ENCODE measurements at regions not wholly inside any gene's neighbourhood (a gene's known extent, or its start where the extent isn't known, plus 50 kb on each side); places are given as distances from the start of the nearest gene placed in this dataset.

DNA sequence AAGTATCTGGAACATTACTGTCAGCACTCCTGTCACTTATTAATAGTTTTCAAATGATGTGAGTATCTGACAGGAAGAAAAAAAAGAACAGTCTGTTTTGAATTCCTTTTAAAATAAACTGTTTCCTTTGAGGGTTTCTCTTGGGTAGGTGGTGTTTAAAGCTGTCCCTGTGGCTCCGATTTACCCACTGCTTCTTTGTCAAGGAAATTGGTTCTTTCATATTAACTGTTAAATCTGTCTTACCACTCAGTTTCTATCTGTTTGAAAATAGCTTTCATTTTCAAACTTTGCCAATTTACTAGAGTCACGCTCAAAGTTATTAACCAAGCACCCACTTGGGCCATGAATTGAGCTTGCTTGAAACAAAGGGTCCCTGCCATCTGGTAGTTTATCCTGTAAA lies 614.6 kb upstream of the NXPH2 start:
- H3K4me3 ChIP-seq (ENCODE audit: low read length) = no peak overlapping the region
- H3K4me1 ChIP-seq (ENCODE audit: control insufficient read depth, low read depth, low read length) = no peaks in the 10 kb centered on the region
- no peak overlapping the region for H3K9ac ChIP-seq (ENCODE audit: low read length)
- no peaks in the 10 kb centered on the region for H3K9me3 ChIP-seq (ENCODE audit: control insufficient read depth, low read depth, low read length)
- H3K27ac ChIP-seq (ENCODE audit: low read length) = no peak overlapping the region
- no peaks in the 10 kb centered on the region for H3K27me3 ChIP-seq (ENCODE audit: control insufficient read depth, insufficient read depth, low read length)
- H3K36me3 ChIP-seq (ENCODE audit: control insufficient read depth, low read depth, low read length) = no peaks in the 10 kb centered on the region

DNA sequence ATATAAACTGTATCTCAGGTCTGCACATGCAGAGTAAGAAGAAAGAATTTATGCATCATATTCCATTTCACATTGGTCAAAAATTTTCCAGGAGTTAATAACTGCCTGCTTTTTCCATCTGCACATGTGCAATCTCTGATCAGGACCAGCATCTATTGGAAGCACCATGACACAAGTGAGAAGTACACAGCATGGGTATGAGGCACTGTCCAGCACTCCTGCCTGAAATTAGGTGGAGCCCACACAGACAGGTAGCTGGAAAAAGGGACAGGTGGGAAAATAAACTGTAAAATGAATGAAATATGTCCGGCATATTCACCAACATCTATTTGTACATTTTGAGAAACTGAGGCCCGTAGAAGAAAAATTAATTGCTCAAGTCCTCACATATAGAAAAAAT lies 609.2 kb upstream of the NXPH2 start:
- no peaks in the 10 kb centered on the region for H3K9me3 ChIP-seq (ENCODE audit: control insufficient read depth, low read depth, low read length)
- H3K9ac ChIP-seq (ENCODE audit: low read length) = no peak overlapping the region
- no peaks in the 10 kb centered on the region for H3K4me1 ChIP-seq (ENCODE audit: control insufficient read depth, low read depth, low read length)
- H3K27me3 ChIP-seq (ENCODE audit: control insufficient read depth, insufficient read depth, low read length) = no peaks in the 10 kb centered on the region
- H3K4me3 ChIP-seq (ENCODE audit: low read length) = no peak overlapping the region
- no peak overlapping the region for H3K27ac ChIP-seq (ENCODE audit: low read length)
- H3K36me3 ChIP-seq (ENCODE audit: control insufficient read depth, low read depth, low read length) = no peaks in the 10 kb centered on the region

DNA sequence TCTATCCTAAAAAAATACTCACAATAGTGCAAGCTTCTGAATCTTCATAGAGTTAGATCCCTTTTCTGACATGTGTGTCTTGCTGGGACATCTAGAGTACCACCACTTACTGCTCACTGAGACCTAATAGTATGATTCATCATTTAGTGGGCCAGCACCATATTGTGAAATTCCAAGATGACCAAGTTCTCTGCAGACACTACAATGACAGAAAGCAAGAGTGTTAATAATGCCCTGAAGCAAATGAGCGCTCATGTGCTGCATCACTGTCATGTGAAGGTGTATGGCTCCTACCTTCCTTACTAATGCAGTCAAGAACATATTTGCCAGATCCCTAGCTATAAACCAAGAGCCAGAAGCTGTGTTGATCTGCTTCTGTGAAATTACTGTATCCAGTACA lies 606.2 kb upstream of the NXPH2 start:
- no peak overlapping the region for H3K9ac ChIP-seq (ENCODE audit: low read length)
- no peaks in the 10 kb centered on the region for H3K27me3 ChIP-seq (ENCODE audit: control insufficient read depth, insufficient read depth, low read length)
- no peak overlapping the region for H3K27ac ChIP-seq (ENCODE audit: low read length)
- no peaks in the 10 kb centered on the region for H3K36me3 ChIP-seq (ENCODE audit: control insufficient read depth, low read depth, low read length)
- H3K4me3 ChIP-seq (ENCODE audit: low read length) = no peak overlapping the region
- H3K9me3 ChIP-seq (ENCODE audit: control insufficient read depth, low read depth, low read length) = no peaks in the 10 kb centered on the region
- H3K4me1 ChIP-seq (ENCODE audit: control insufficient read depth, low read depth, low read length) = no peaks in the 10 kb centered on the region

DNA sequence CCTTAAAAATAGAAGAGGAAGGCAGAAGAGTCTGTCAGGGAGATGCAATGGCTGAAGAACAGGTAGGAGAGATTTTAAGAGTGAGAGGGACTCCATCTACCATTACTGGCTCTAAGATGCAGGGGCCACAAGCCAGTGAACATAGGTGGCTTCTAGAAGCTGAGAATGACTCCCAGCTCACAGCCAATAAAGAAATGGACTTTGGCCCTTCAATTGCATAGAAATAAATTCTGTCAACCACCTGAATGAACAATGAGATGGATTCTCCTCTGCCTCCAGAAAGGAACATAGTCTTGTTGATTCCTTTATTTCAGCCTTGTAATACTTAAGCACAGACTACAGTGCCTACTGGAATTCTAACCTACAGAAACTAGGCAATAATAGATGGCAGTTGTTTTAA lies 603.3 kb upstream of the NXPH2 start:
- Histone ChIP-seq H3K4me3 (ENCODE audit: low read length) (no peak overlapping the region), H3K9ac (ENCODE audit: low read length) (no peak overlapping the region), H3K36me3 (ENCODE audit: control insufficient read depth, low read depth, low read length) (no peaks in the 10 kb centered on the region), H3K9me3 (ENCODE audit: control insufficient read depth, low read depth, low read length) (no peaks in the 10 kb centered on the region), H3K27ac (ENCODE audit: low read length) (no peak overlapping the region), H3K4me1 (ENCODE audit: control insufficient read depth, low read depth, low read length) (no peaks in the 10 kb centered on the region), H3K27me3 (ENCODE audit: control insufficient read depth, insufficient read depth, low read length) (no peaks in the 10 kb centered on the region)

DNA sequence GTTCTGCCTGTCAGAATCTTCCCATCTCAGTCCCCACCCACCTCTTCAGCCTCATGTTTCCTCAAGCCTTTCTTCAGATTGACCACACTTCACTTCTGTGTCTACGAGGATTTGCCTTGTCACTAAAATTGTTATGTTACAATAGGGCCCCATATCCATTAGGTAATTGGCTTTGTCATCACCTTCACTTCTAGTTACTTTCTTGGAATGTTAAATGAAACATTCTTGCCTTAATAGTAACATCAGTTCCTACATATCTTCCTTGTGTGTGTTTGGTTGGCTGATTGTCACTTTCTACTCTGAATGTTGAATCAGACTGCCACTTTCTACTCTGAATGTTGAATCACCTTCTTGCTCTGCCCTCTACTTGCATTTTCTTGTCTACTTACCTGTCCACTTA lies 599.9 kb upstream of the NXPH2 start:
- Histone ChIP-seq H3K9me3 (ENCODE audit: control insufficient read depth, low read depth, low read length) (no peaks in the 10 kb centered on the region), H3K9ac (ENCODE audit: low read length) (no peak overlapping the region), H3K4me3 (ENCODE audit: low read length) (no peak overlapping the region), H3K36me3 (ENCODE audit: control insufficient read depth, low read depth, low read length) (no peaks in the 10 kb centered on the region), H3K27ac (ENCODE audit: low read length) (no peak overlapping the region), H3K4me1 (ENCODE audit: control insufficient read depth, low read depth, low read length) (no peaks in the 10 kb centered on the region), H3K27me3 (ENCODE audit: control insufficient read depth, insufficient read depth, low read length) (no peaks in the 10 kb centered on the region)

DNA sequence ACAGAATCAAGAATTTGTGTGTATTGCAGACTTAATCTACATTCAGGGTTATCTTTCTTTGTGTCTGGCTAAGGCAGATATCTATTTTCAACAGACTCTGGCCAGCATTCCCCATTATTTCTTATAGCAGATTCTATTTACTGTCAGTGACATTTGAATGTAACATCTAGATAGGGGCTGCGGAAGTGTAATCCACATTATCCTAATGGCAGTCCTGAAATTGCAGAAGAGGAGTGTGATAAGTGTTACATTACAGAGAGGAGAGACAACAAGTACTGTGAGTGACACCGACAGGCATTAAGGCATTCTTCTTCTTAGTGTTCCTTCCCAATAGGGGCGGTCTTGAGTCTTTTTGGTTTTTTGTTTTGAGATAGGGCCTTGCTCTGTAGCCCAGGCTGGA lies 598.2 kb upstream of the NXPH2 start:
- no peaks in the 10 kb centered on the region for H3K36me3 ChIP-seq (ENCODE audit: control insufficient read depth, low read depth, low read length)
- no peaks in the 10 kb centered on the region for H3K27me3 ChIP-seq (ENCODE audit: control insufficient read depth, insufficient read depth, low read length)
- no peaks in the 10 kb centered on the region for H3K9me3 ChIP-seq (ENCODE audit: control insufficient read depth, low read depth, low read length)
- H3K27ac ChIP-seq (ENCODE audit: low read length) = no peak overlapping the region
- peaks cover 3% of the 10 kb centered on the region for H3K4me1 ChIP-seq (ENCODE audit: control insufficient read depth, low read depth, low read length)
- H3K9ac ChIP-seq (ENCODE audit: low read length) = no peak overlapping the region
- no peak overlapping the region for H3K4me3 ChIP-seq (ENCODE audit: low read length)

DNA sequence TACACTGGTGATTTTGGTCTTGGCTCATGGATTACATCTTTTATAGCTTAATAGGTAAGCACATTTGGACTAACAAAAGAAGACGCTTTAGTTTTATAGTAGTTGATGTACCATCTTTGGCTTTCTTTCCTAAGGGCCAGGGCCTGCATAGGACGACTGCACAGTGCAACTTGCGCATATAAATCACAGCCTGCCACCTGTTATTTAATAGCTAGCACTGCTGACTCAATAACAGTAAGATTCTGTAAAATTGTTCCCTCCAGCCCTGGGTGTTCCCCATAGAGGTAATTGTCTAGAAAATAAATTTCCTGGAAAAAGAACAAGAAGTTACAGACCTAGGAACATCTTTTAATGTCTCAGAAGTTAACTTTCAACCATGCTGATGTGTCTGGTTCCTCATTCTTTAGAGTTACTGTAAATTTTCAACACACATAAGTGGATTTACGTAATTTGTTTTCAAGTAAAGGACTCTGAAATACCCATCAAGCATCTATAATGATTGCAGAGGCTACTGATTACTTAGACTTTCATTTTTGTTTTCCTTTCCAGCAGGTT lies 594.2 kb upstream of the NXPH2 start:
- H3K9ac ChIP-seq (ENCODE audit: low read length) = no peak overlapping the region
- H3K27ac ChIP-seq (ENCODE audit: low read length) = no peak overlapping the region
- H3K4me1 ChIP-seq (ENCODE audit: control insufficient read depth, low read depth, low read length) = peaks cover 8% of the 10 kb centered on the region
- H3K4me3 ChIP-seq (ENCODE audit: low read length) = no peak overlapping the region
- H3K9me3 ChIP-seq (ENCODE audit: control insufficient read depth, low read depth, low read length) = no peaks in the 10 kb centered on the region
- peaks cover 11% of the 10 kb centered on the region for H3K27me3 ChIP-seq (ENCODE audit: control insufficient read depth, insufficient read depth, low read length)
- H3K36me3 ChIP-seq (ENCODE audit: control insufficient read depth, low read depth, low read length) = no peaks in the 10 kb centered on the region

DNA sequence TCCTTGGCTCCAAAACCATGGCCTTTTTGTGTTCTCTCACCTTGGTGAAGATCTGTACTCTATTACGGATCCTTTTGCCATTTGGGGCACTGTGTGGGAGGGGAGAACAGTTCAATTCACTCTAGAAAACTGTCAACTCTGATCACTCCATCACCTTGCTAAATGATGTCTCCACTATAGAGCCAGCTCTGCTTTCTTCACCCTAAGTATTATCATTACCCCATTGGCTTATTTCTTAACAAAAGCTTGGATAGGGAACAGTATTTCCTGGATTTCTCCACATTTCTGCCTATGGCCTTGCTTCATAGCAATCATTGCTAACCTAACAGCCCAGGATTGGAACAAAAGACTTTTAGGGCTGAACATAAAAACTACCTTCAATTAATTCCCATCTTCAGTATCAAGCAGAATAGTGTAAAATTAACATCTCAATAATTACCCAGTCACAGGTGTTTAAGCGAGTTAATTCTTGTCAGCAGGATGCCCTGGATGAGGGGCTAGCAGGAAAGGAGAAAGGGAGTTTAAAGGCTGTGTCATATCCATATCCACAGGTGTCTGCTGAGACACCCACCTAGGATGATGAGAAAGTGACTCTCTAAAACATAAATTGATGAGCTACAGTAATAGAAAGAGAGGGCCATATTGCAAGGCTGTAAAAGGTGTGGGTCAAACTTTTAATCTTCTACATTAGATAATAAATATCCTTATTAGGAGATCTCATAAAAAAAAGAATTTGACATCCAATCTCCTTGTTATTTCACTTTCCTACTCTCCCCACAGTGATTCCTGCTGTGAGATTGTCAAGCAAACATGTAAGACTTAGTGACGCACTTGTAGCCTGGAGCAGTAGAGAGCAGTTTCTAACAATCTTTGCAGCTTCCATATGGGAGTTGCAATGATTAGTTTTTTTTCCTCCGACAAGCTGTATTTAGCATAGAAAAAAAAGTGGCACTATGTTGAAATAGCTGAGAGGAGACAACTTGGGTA lies 589.5 kb upstream of the NXPH2 start:
- Histone ChIP-seq H3K36me3 (ENCODE audit: control insufficient read depth, low read depth, low read length) (no peaks in the 10 kb centered on the region), H3K4me3 (ENCODE audit: low read length) (peak overlapping the region; percentile 16), H3K9me3 (ENCODE audit: control insufficient read depth, low read depth, low read length) (no peaks in the 10 kb centered on the region), H3K27ac (ENCODE audit: low read length) (no peak overlapping the region), H3K4me1 (ENCODE audit: control insufficient read depth, low read depth, low read length) (peaks cover 18% of the 10 kb centered on the region), H3K27me3 (ENCODE audit: control insufficient read depth, insufficient read depth, low read length) (peaks cover 33% of the 10 kb centered on the region), H3K9ac (ENCODE audit: low read length) (no peak overlapping the region)

DNA sequence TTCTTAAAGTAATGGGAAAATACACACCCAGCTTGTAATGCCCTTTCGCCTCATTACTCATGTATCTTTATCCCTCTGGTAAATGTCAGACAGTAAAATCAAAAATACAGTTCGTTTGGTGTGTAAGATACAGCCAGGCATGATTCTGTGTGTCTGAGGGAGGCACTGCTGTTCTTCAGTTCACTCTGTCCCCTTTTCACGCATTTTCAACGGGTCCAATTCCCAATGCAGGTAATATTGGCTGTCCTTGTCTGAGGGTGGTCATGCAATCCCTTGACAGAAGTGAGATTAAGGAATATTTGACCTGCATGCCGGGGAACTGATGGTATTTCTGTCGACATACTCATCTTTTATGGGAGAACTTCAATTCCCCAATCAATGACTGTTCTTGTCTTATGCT lies 587.2 kb upstream of the NXPH2 start:
- Histone ChIP-seq H3K4me3 (ENCODE audit: low read length) (no peak overlapping the region), H3K4me1 (ENCODE audit: control insufficient read depth, low read depth, low read length) (peaks cover 15% of the 10 kb centered on the region), H3K27ac (ENCODE audit: low read length) (no peak overlapping the region), H3K36me3 (ENCODE audit: control insufficient read depth, low read depth, low read length) (no peaks in the 10 kb centered on the region), H3K9ac (ENCODE audit: low read length) (no peak overlapping the region), H3K9me3 (ENCODE audit: control insufficient read depth, low read depth, low read length) (no peaks in the 10 kb centered on the region), H3K27me3 (ENCODE audit: control insufficient read depth, insufficient read depth, low read length) (peaks cover 33% of the 10 kb centered on the region)

DNA sequence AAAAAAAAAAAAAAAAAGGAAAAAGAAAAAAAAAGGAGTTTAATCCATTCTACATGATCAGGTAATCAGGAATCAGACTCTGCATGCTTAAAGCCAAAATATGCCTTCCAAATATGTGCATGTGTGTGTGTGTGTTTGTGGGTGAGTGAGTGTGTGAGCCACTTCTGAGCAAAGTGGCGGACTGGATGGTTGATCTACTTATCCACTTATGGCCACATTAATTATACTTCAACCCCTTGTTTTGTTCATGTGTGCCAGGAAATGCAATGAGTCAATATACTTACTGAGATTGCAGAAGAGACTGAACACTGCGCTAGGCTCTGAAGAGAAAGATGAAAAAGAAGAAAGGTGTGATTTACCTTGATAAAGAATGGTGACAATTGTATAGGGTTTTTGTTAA lies 586.5 kb upstream of the NXPH2 start:
- peaks cover 15% of the 10 kb centered on the region for H3K4me1 ChIP-seq (ENCODE audit: control insufficient read depth, low read depth, low read length)
- no peaks in the 10 kb centered on the region for H3K9me3 ChIP-seq (ENCODE audit: control insufficient read depth, low read depth, low read length)
- H3K27ac ChIP-seq (ENCODE audit: low read length) = no peak overlapping the region
- H3K9ac ChIP-seq (ENCODE audit: low read length) = no peak overlapping the region
- no peaks in the 10 kb centered on the region for H3K36me3 ChIP-seq (ENCODE audit: control insufficient read depth, low read depth, low read length)
- no peak overlapping the region for H3K4me3 ChIP-seq (ENCODE audit: low read length)
- H3K27me3 ChIP-seq (ENCODE audit: control insufficient read depth, insufficient read depth, low read length) = peaks cover 33% of the 10 kb centered on the region

DNA sequence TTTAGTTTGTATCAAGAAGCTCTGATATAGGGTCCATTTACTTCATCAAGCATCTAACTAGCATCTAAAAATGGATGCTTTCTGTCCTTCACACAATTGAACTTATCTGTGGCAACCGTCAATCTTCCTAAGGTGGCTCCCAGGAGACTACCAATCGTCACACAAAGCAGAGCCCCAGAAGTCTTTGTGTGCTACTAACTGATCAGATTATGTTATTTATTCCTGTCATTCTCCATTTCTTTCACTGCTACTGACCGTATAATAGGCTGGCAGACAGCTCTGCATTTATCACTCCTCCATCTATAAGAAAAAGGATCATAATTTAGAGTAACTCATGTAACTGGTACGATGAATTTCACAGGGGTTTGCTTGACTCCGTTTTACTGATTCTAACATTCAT lies 585.0 kb upstream of the NXPH2 start:
- Histone ChIP-seq H3K27ac (ENCODE audit: low read length) (no peak overlapping the region), H3K9ac (ENCODE audit: low read length) (no peak overlapping the region), H3K36me3 (ENCODE audit: control insufficient read depth, low read depth, low read length) (no peaks in the 10 kb centered on the region), H3K9me3 (ENCODE audit: control insufficient read depth, low read depth, low read length) (no peaks in the 10 kb centered on the region), H3K27me3 (ENCODE audit: control insufficient read depth, insufficient read depth, low read length) (peaks cover 22% of the 10 kb centered on the region), H3K4me3 (ENCODE audit: low read length) (no peak overlapping the region), H3K4me1 (ENCODE audit: control insufficient read depth, low read depth, low read length) (peaks cover 15% of the 10 kb centered on the region)

DNA sequence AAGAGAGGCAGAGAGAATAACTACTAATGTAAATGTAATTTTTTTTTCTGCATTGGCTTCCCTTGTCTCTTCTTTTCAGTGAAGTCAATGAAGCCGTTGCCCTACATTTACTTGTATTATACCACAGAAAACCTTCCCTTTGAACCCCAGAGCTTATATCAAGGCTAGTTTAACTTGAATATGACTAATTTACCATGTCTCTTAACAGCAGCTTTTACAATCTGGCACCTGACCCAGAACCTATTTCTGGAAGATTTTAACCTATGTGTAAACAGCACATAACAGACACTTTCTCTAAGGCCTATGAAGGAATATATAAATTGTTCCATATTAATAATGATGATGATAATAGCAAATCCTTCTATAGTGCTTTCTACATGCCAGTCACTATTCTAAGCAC lies 580.5 kb upstream of the NXPH2 start:
- Histone ChIP-seq H3K27ac (ENCODE audit: low read length) (no peak overlapping the region), H3K9me3 (ENCODE audit: control insufficient read depth, low read depth, low read length) (no peaks in the 10 kb centered on the region), H3K36me3 (ENCODE audit: control insufficient read depth, low read depth, low read length) (no peaks in the 10 kb centered on the region), H3K9ac (ENCODE audit: low read length) (no peak overlapping the region), H3K4me3 (ENCODE audit: low read length) (no peak overlapping the region), H3K4me1 (ENCODE audit: control insufficient read depth, low read depth, low read length) (no peaks in the 10 kb centered on the region), H3K27me3 (ENCODE audit: control insufficient read depth, insufficient read depth, low read length) (no peaks in the 10 kb centered on the region)
